GM21367 (cell line): ENCODE measurements at regions not wholly inside any gene's neighbourhood (a gene's known extent, or its start where the extent isn't known, plus 50 kb on each side); places are given as distances from the start of the nearest gene placed in this dataset.
"Not testable (repeated sequence)": the region's sequence is repeated elsewhere in the genome, so short reads cannot be mapped to it uniquely, and the experiment has no call there.

Experiments used
- ATAC-seq: cut with Tn5 transposase; IDR thresholded peaks from one replicate; pipeline ENCODE4 v1.9.1; 2021; ENCODE audit not compliant: unreplicated experiment

GRCh38 chr7:149635561-149636329 lies 137.6 kb downstream of the ZNF467 start:
- ATAC-seq = no peak

GRCh38 chr7:149633976-149634945 lies 136.7 kb upstream of the ZNF746 start:
- no peak for ATAC-seq

GRCh38 chr7:149628361-149629149 lies 130.9 kb upstream of the ZNF746 start:
- ATAC-seq = not testable (repeated sequence)

GRCh38 chr7:149627911-149628310 lies 130.3 kb upstream of the ZNF746 start:
- no peak for ATAC-seq

GRCh38 chr7:149626972-149627371 lies 129.4 kb upstream of the ZNF746 start:
- ATAC-seq = no peak

GRCh38 chr7:149625947-149626392 lies 128.4 kb upstream of the ZNF746 start:
- no peak for ATAC-seq

GRCh38 chr7:149625340-149625946 lies 127.8 kb upstream of the ZNF746 start:
- no peak for ATAC-seq

GRCh38 chr7:149624419-149625339 lies 127.1 kb upstream of the ZNF746 start:
- peak; percentile 80 for ATAC-seq

- ATAC-seq = peak; percentile 2
Observed at GRCh38 chr7:149624006-149624405, 126.4 kb upstream of the ZNF746 start.

GRCh38 chr7:149623262-149623997 lies 125.8 kb upstream of the ZNF746 start:
- not testable (repeated sequence) for ATAC-seq

- no peak for ATAC-seq
Observed at GRCh38 chr7:149622444-149623210, 125.0 kb upstream of the ZNF746 start.

- no peak for ATAC-seq
Observed at GRCh38 chr7:149621776-149622175, 124.2 kb upstream of the ZNF746 start.

- peak; percentile 57 for ATAC-seq
Observed at GRCh38 chr7:149620961-149621360, 123.4 kb upstream of the ZNF746 start.

- ATAC-seq = no peak
Observed at GRCh38 chr7:149616898-149617297, 119.3 kb upstream of the ZNF746 start.

- no peak for ATAC-seq
Observed at GRCh38 chr7:149615690-149616270, 118.2 kb upstream of the ZNF746 start.

GRCh38 chr7:149610441-149611011 lies 112.9 kb upstream of the ZNF746 start:
- no peak for ATAC-seq

- no peak for ATAC-seq
Observed at GRCh38 chr7:149608168-149608567, 110.6 kb upstream of the ZNF746 start.
